ENCODE measurements at regions not wholly inside any gene's neighbourhood (a gene's known extent, or its start where the extent isn't known, plus 50 kb on each side); places are given as distances from the start of the nearest gene placed in this dataset.
"Not testable (repeated sequence)": the region's sequence is repeated elsewhere in the genome, so short reads cannot be mapped to it uniquely, and the experiment has no call there.

- DNase-seq (ENCODE audit: low read depth in 4 of 4, low spot score in 2 of 4) = not testable (repeated sequence)
Measured at GRCh38 chr14:39639009-39639408, 206.8 kb upstream of the FBXO33 start.

GRCh38 chr14:39628087-39628486, 195.9 kb upstream of the FBXO33 start:
- DNase-seq (ENCODE audit: low read depth in 4 of 4, low spot score in 2 of 4) = no peak

GRCh38 chr14:39626589-39627576, 194.7 kb upstream of the FBXO33 start:
- DNase-seq (ENCODE audit: low read depth in 4 of 4, low spot score in 2 of 4) = no peak

DNA sequence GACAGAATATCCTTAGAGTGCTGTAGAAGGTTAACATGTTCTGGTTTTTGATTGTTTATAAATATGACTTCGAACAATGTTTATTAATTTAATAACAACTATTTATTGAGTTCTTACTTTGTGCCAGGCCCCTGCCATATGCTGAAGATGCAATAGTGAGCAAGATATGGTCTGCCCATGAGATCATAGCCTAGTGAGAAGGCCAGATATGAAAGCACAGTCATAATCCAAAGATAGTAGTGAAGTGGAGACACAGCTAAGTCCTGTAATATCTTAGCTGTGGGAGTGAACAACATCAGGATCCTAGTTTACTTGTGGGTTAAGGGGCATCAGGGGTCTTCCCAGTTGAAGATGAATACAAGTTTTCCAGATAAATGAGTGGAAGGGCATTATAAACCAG, 189.4 kb upstream of the FBXO33 start:
- no peak for DNase-seq (ENCODE audit: low read depth in 4 of 4, low spot score in 2 of 4)

- no peak for DNase-seq (ENCODE audit: low read depth in 4 of 4, low spot score in 2 of 4)
Measured at GRCh38 chr14:39621223-39621622, 189.0 kb upstream of the FBXO33 start.

- DNase-seq (ENCODE audit: low read depth in 4 of 4, low spot score in 2 of 4) = no peak
Measured at GRCh38 chr14:39617537-39617936, 185.3 kb upstream of the FBXO33 start.

GRCh38 chr14:39615352-39615751, 183.1 kb upstream of the FBXO33 start:
- DNase-seq (ENCODE audit: low read depth in 4 of 4, low spot score in 2 of 4) = no peak

DNA sequence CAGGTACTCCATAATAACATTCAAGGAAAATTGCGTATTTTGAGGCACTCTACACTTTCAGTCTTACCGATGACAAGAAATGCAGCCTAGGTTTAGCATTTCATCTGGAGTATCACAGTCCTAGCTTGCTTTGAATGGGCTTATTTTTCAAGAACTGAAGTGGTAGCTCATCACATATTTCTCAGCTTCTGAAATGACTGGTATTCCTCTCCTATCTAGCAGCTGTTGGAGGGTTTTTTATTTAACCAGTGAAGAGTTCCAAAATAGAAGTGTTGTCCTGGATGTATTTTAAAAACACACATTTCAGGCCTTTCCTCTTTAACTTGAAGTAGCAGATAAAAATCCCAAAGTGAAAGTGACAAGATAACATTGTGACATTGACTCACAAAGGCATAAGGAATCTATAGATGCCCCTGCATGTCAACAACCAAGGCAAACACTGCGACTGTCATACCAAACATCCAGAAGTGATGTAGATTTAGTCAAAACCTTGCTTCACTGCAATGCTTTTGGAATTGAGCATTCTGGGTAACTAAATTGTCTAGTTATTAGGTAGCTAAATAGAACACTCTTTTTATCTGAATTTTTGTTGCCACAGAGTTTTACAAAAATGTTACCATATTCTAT, 182.2 kb upstream of the FBXO33 start:
- no peak for DNase-seq (ENCODE audit: low read depth in 4 of 4, low spot score in 2 of 4)

DNA sequence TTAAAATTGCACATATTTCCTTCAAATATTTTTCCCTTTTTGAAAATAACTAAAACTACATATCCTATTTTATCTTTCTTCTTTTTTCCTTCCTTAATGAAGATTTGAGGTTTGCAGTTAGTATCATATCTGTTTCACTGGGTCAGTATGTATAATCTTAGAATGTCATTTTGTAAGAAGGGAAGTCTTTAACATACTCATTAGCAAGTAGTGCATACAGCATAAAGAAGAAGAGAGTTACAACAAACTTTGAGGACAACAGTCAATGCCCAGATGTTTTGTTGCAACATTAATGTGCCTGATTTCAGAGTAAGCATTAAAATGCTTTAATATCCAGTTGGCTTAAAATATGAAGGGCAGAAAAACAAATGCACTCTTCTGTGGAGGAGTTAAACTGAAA, 176.9 kb upstream of the FBXO33 start:
- DNase-seq (ENCODE audit: low read depth in 4 of 4, low spot score in 2 of 4) = no peak

- DNase-seq (ENCODE audit: low read depth in 4 of 4, low spot score in 2 of 4) = no peak
Measured at GRCh38 chr14:39607978-39608377, 175.7 kb upstream of the FBXO33 start.

DNA sequence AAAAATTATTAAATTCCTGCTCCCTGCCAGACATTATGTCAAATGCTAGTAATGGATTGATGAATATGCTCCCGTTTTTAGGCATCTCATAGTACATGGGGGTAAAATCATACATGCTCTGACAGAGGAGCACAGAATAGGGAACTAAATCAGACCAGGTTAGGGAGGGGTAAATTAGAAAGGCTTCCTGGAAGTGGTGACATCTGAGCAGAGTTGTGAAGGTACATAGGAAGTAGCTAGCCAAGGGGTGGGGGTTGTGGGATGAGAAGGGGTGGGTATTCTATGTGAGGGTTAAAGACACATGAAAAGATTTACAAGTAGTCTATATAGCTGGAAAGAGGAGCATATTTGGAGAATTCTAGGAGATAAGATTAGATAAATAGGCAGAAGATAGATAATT, 171.7 kb upstream of the FBXO33 start:
- no peak for DNase-seq (ENCODE audit: low read depth in 4 of 4, low spot score in 2 of 4)

- no peak for DNase-seq (ENCODE audit: low read depth in 4 of 4, low spot score in 2 of 4)
Measured at GRCh38 chr14:39593377-39593776, 161.1 kb upstream of the FBXO33 start.

DNA sequence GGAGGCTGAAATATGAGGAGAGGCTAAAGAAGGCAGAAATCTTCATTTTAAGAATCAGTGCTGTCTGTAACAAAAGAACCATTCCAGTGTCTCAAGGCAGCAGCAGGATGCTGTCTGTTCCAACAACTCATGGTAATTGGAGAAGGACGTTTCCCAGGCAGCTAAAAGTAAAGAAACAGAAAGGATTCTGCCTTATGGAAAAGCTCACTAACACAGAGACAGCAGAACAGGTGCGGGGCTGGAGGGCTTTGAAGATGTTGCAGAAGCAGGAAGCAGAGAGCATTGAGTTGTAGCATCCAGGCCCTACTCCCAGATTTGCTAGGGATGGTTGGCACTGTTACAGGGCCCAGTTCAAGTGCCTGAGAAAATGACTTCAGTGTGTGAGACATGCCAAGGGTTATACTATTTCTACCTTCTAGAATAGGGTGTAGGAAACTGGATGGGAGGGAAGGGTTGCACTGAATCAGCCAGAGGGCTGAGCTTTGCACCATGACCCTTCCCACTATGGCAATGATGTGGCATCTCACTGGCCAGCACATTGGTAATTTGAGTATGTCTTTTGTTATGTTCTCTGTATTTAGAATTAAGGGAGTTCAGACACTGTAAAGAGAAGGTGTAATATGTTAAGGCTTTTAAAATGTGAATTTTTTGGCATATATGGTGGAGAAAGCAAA, 160.0 kb upstream of the FBXO33 start:
- peak in 2 of 4 donors; percentile 17 to 29 for DNase-seq (ENCODE audit: low read depth in 4 of 4, low spot score in 2 of 4)

GRCh38 chr14:39589882-39590281, 157.6 kb upstream of the FBXO33 start:
- DNase-seq (ENCODE audit: low read depth in 4 of 4, low spot score in 2 of 4) = not testable (repeated sequence)

DNA sequence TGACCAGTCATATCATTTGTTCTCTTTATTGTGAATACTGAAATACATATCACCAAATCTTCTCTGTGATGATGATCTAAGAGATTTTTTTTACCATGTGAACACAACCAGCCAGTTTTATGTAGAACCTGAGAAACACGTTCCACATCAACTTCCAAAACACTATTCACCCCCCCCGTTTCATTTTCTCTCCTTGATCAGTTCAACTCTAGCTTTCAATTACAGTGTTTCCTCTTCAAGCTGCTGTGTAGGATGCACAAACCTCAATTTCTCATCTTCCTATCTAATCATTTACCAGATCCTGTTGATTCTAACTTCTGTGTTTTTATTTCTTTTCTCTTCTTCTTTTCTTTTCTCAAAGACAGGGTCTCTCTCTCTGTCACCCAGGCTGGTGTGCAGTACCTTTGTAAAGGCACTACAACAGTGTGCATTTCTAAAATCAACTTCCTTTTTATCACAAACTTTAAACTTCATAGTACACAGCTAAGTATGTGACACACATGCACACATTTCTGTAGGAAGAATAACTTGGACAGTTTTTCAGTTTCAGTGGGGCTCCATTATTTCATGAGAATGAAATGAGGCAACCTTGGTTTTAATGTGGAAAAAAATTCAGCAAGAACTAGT, 149.9 kb upstream of the FBXO33 start:
- no peak for DNase-seq (ENCODE audit: low read depth in 4 of 4, low spot score in 2 of 4)

- DNase-seq (ENCODE audit: low read depth in 4 of 4, low spot score in 2 of 4) = no peak
Measured at GRCh38 chr14:39581474-39581873, 149.2 kb upstream of the FBXO33 start.

DNA sequence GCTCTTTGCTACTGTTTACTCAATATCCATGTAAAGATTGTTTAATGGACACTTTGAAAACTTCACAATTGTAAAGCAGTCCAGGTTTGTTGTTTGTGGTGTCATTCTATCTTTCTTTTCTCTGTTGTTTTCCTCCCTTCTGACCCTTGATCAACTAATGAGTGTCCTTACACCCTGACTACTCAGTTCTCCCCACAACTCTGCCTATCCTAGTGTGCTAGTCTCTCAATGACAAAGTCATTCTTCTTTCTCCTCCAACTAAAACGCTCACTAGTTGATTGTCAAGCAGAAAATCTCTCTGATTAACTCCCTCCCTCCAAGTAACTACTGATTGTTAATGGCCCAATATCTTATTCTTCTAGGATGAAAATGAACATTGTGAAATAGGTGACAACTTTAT, 148.5 kb upstream of the FBXO33 start:
- DNase-seq (ENCODE audit: low read depth in 4 of 4, low spot score in 2 of 4) = no peak

GRCh38 chr14:39576736-39577135, 144.5 kb upstream of the FBXO33 start:
- no peak for DNase-seq (ENCODE audit: low read depth in 4 of 4, low spot score in 2 of 4)

GRCh38 chr14:39576258-39576657, 144.0 kb upstream of the FBXO33 start:
- DNase-seq (ENCODE audit: low read depth in 4 of 4, low spot score in 2 of 4) = no peak

- DNase-seq (ENCODE audit: low read depth in 4 of 4, low spot score in 2 of 4) = no peak
Measured at GRCh38 chr14:39568809-39569538, 136.7 kb upstream of the FBXO33 start.

Measured in left renal cortex interstitium (tissue), 4 donors.